Right atrium auricular region (tissue), 2 donors: ENCODE measurements at regions not wholly inside any gene's neighbourhood (a gene's known extent, or its start where the extent isn't known, plus 50 kb on each side); places are given as distances from the start of the nearest gene placed in this dataset.
A peak's percentile ranks its signal among the peaks of the same experiment; 100 is the strongest.

Experiments used
- DNase-seq: peaks from one replicate; pipeline ENCODE4 v3.0.0-alpha.2; 2019; ENCODE audit warnings: low spot score
- H3K27ac ChIP-seq, 2 donors: fragments of 200-600 bp; sonication (generic); 1 replicate in 1 of 2; 2 replicates in 1 of 2; pipeline ENCODE4 v1.5.1; 2016 to 2019
- H3K27me3 ChIP-seq, 2 donors: fragments of 200-600 bp; sonication (generic); one replicate each; pipeline versions ENCODE4 v1.5.1 to v1.6.0; 2017 to 2019
- H3K36me3 ChIP-seq: fragments of 200-600 bp; sonication (generic); one replicate; pipeline ENCODE4 v1.5.1; 2016
- H3K4me1 ChIP-seq, 2 donors: fragments of 200-600 bp; sonication (generic); one replicate each; pipeline versions ENCODE4 v1.5.1 to v1.6.0; 2017 to 2019
- H3K4me3 ChIP-seq, 2 donors: fragments of 200-600 bp; sonication (generic); 1 replicate in 1 of 2; 2 replicates in 1 of 2; pipeline ENCODE4 v1.5.1; 2017 to 2019; ENCODE audit warnings: mild to moderate bottlenecking in 1 of 2, moderate library complexity in 1 of 2
- H3K9me3 ChIP-seq, 2 donors: fragments of 200-600 bp; sonication (generic); one replicate each; pipeline ENCODE4 v1.5.1; 2019
- TF ChIP-seq, protein P1 (sequence below), 2 donors: fragments of 200-600 bp; sonication (generic); IDR thresholded peaks; one replicate each; pipeline ENCODE4 v1.5.1; 2019; ENCODE audit warnings: antibody characterized with exemption in 2 of 2

DNA sequence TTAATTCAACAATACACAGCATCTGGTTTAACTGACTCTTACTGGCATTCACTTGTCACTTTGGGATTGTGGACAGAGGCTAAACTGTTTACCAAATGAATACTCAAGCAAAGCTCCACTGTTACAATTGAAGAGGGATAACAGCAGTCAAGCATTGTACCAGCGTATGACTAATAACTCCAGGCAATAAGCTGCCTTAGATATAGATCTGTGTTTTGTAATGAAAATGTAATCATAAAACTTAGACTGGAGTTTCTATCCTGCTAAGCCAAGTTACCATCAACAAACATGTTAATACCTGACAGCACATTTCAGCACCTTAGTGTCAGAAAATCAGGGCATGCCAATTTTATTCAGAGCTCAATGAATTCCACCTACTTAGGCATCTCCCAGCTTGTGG, 889.5 kb downstream of the EPHA4 start:
- Histone ChIP-seq H3K27me3 (no peaks in the 10 kb centered on the region), H3K27ac (peak overlapping the region in 1 of 2 donors; percentile 18), H3K36me3 (no peaks in the 10 kb centered on the region), H3K4me3 (no peak overlapping the region), H3K9me3 (no peaks in the 10 kb centered on the region), H3K4me1 (peaks cover 0 to 3% of the 10 kb centered on the region in 2 donors)
- no peak for DNase-seq
- TF ChIP-seq, protein P1, sequence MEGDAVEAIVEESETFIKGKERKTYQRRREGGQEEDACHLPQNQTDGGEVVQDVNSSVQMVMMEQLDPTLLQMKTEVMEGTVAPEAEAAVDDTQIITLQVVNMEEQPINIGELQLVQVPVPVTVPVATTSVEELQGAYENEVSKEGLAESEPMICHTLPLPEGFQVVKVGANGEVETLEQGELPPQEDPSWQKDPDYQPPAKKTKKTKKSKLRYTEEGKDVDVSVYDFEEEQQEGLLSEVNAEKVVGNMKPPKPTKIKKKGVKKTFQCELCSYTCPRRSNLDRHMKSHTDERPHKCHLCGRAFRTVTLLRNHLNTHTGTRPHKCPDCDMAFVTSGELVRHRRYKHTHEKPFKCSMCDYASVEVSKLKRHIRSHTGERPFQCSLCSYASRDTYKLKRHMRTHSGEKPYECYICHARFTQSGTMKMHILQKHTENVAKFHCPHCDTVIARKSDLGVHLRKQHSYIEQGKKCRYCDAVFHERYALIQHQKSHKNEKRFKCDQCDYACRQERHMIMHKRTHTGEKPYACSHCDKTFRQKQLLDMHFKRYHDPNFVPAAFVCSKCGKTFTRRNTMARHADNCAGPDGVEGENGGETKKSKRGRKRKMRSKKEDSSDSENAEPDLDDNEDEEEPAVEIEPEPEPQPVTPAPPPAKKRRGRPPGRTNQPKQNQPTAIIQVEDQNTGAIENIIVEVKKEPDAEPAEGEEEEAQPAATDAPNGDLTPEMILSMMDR (IDR thresholded peaks at IDR 0.05), result no peak

DNA sequence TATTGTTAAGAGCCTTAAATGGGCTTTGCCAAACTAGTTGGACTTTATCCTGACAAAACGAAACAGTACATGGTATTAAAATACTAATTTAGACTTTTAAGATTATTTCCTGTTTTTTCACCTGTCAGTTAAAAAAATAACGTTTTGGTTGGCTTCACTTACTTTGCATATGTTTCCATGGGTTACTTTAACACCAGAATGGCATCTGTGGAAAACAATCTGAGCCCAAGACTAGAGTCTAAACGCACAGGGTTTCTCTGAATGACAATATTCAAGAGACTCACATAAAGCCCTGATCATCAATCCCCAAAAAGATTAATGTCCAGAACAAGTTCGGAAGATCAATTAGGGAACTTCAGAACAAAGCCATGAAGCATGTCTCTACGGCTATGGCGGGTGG, 888.0 kb downstream of the EPHA4 start:
- no peak for DNase-seq
- no peaks in the 10 kb centered on the region for H3K36me3 ChIP-seq
- no peaks in the 10 kb centered on the region for H3K9me3 ChIP-seq
- H3K4me1 ChIP-seq, result peaks cover 0 to 4% of the 10 kb centered on the region in 2 donors
- H3K27ac ChIP-seq, result no peak overlapping the region
- H3K27me3 ChIP-seq, result no peaks in the 10 kb centered on the region
- no peak overlapping the region for H3K4me3 ChIP-seq
- TF ChIP-seq, protein P1 (IDR thresholded peaks at IDR 0.05), result no peak

- peak; percentile 82 for DNase-seq
- Histone ChIP-seq H3K9me3 (no peaks in the 10 kb centered on the region), H3K27me3 (no peaks in the 10 kb centered on the region), H3K36me3 (no peaks in the 10 kb centered on the region), H3K4me3 (no peak overlapping the region), H3K27ac (no peak overlapping the region), H3K4me1 (peaks cover 0 to 4% of the 10 kb centered on the region in 2 donors)
- TF ChIP-seq, protein P1 (IDR thresholded peaks at IDR 0.05), result peak; percentile 75 to 91
Observed at GRCh38 chr2:220687231-220687843, 884.8 kb downstream of the EPHA4 start.

DNA sequence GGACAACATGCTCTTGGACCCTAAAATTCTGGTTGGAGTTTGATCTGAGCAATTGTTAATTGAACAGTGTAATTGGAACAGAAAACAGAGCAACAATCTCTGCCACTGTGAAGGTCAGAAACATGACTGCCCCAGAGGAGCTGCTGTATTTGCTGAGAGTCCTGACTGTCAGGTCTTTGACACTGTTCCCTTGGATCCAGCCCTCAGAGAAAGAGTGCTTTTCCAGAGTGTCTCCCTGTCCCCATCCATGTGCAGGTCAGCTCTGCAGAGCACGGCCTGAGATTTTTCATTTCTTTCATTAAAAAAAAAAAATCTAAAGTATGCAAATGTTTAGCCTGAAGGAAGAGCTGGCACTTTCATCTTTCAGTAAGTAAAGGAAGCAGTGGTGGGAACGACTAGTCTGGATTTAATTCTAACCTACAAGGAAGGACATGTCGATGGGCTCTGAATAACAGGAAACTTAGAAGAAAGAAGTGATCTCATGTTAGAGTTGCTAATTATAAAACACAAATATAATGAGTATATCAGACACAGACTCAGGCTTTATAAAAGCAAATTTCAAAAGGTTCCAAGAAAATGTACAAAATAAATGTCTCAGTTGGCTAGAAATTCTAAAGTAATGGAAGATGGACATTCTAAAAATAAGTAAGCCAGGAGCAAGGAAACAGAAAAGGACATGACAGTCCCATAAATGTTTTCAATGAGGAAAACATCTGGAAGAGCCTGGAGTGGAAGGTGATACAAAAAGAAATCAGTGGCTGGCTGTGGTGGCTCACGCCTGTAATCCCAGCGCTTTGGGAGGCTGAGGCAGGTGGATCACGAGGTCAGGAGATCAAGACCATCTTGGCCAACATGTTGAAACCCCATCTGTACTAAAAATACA, 876.5 kb downstream of the EPHA4 start:
- H3K27ac ChIP-seq, result no peak overlapping the region
- H3K36me3 ChIP-seq, result no peaks in the 10 kb centered on the region
- no peaks in the 10 kb centered on the region for H3K9me3 ChIP-seq
- H3K4me1 ChIP-seq, result peaks cover 0 to 4% of the 10 kb centered on the region in 2 donors
- TF ChIP-seq, protein P1 (IDR thresholded peaks at IDR 0.05), result no peak
- no peak overlapping the region for H3K4me3 ChIP-seq
- H3K27me3 ChIP-seq, result no peaks in the 10 kb centered on the region
- DNase-seq, result no peak

GRCh38 chr2:220696280-220696669, 875.8 kb downstream of the EPHA4 start:
- Histone ChIP-seq H3K4me1 (peaks cover 0 to 4% of the 10 kb centered on the region in 2 donors), H3K27ac (no peak overlapping the region), H3K4me3 (no peak overlapping the region), H3K9me3 (no peaks in the 10 kb centered on the region), H3K27me3 (no peaks in the 10 kb centered on the region), H3K36me3 (no peaks in the 10 kb centered on the region)
- TF ChIP-seq, protein P1 (IDR thresholded peaks at IDR 0.05), result no peak
- no peak for DNase-seq
